Aorta (tissue), 5 donors: ENCODE measurements at regions not wholly inside any gene's neighbourhood (a gene's known extent, or its start where the extent isn't known, plus 50 kb on each side); places are given as distances from the start of the nearest gene placed in this dataset.

Experiments
- ATAC-seq: fragments of 200-7000 bp; cut with Tn5 transposase; one replicate; pipeline ENCODE4 v1.9.1; 2022; ENCODE audit warnings: moderate library complexity; ENCODE audit not compliant: low FRiP score
- DNase-seq, 2 donors: peaks; one replicate each; pipeline ENCODE4 v3.0.0-alpha.2; 2020
- H3K27ac ChIP-seq, 2 donors: one replicate each; pipeline ENCODE4 v1.5.1; 2013; ENCODE audit warnings: low read length in 2 of 2, mild to moderate bottlenecking in 2 of 2, moderate library complexity in 2 of 2, control low read depth in 1 of 2, inconsistent platforms in 1 of 2, low read depth in 1 of 2
- H3K27me3 ChIP-seq, 2 donors: one replicate each; pipeline ENCODE4 v1.6.1; 2013; ENCODE audit warnings: control low read depth in 1 of 2, low read length in 1 of 2, mild to moderate bottlenecking in 1 of 2, moderate library complexity in 1 of 2; ENCODE audit not compliant: insufficient read depth in 2 of 2, control insufficient read depth in 1 of 2
- H3K36me3 ChIP-seq, 2 donors: one replicate each; pipeline ENCODE4 v1.6.1; 2013; ENCODE audit warnings: control low read depth in 1 of 2, low read length in 1 of 2, mild to moderate bottlenecking in 1 of 2; ENCODE audit not compliant: insufficient read depth in 2 of 2, control insufficient read depth in 1 of 2
- H3K4me1 ChIP-seq, 2 donors: one replicate each; pipeline ENCODE4 v1.6.1; 2013; ENCODE audit warnings: low read length in 2 of 2, control low read depth in 1 of 2, mild to moderate bottlenecking in 1 of 2, moderate library complexity in 1 of 2; ENCODE audit not compliant: insufficient read depth in 2 of 2, control insufficient read depth in 1 of 2
- H3K4me3 ChIP-seq, 2 donors: one replicate each; pipeline ENCODE4 v1.5.1; 2013; ENCODE audit warnings: low read length in 2 of 2, control low read depth in 1 of 2, mild to moderate bottlenecking in 1 of 2
- H3K9me3 ChIP-seq: one replicate; pipeline ENCODE4 v1.6.1; 2013; ENCODE audit warnings: mild to moderate bottlenecking, low read length; ENCODE audit not compliant: control insufficient read depth
- WGBS, 2 donors: extraction: QIAGEN DNeasy Blood & Tissue Kit; methylation state at CpG; one replicate each; pipeline ENCODE4 v1.1.7; 2013; 5-methylcytosine and 5-hydroxymethylcytosine counted together
- intact Hi-C, 2 donors: fragments of 100-400 bp; cut with DNase I; formaldehyde crosslinking; loops; one replicate each; pipeline versions ENCODE4 v1.14.2 to v1.15.0; 2022
- donor health status: healthy with polysubstance abuse.
- donor health status: Bipolar disorder and iron deficiency.
- donor health status: DM: no; HTN: no; CAD: no.
- donor health status: DM: no; HTN: no; CAD: no.
- donor health status: DM: yes; HTN: yes; CAD: no.

DNA sequence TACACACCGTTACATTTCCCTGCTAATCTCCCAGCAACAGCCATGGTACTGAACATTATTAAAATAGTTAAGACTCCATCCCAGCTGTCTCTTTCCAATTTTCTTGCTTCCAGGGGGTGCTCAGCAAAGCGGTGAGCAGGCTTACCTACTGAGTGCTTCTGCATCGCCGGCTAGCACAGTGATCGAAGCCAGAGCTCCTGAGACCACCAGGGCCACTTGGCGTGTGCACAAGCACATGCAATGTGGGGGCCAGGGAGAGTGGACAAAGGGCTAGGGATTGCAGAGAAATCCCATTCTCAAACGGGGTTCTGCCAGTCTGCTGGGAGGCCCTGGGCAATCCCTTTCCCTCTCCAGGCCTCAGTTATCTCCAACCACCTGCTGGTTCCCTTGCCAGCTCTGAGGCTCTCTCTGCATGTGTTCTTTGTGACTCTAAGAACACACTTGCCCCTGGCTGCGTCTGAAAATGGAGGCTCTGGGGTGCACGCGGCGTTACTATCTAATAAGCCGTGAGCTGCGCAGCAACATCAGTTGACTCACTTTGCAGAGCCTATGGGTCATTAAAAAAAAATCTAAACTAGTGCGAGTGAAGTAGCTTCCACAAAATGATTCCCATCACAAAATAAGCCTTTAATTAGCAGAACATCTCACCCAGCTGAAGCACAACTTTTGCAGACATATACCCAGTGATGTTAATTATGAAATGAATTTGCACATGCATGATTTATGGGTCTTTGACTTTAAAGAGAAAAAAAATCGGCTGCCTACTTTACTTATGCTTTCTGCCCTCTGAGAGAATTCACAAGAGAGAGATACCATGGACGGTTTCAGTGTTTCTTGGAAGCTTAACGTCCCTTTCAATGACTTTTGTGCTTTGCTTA, 271.5 kb downstream of the TLE3 start:
- no peak overlapping the region for H3K27ac ChIP-seq
- no peaks in the 10 kb centered on the region for H3K9me3 ChIP-seq
- no peaks in the 10 kb centered on the region for H3K27me3 ChIP-seq
- 76 to 80% methylated on average over 17 of the region's 17 CpGs for WGBS, 2 donors
- H3K4me1 ChIP-seq: no peaks in the 10 kb centered on the region
- intact Hi-C loops: no loop called here
- H3K4me3 ChIP-seq: no peak overlapping the region
- peak in 1 of 2 donors; percentile 22 for DNase-seq
- ATAC-seq: no peak
- H3K36me3 ChIP-seq: no peaks in the 10 kb centered on the region

DNA sequence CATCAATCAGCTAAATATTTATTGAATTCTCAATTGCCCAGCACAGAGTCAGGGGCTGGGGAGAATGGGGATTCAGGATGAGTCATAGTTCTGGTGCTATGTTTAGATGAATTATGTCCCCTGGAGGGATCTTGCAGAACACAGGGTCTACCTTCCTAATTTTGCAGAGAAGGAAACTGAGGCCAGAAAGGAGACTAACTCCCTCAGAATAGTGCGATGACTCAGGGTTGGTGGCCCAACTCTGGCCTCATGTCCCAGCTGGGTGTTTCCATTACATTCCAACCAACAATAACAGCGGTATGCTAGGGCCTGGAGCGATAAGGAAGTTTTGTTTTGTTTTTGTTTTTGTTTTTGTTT, 270.9 kb downstream of the TLE3 start:
- intact Hi-C loops: no loop called here
- H3K4me3 ChIP-seq: no peak overlapping the region
- no peaks in the 10 kb centered on the region for H3K27me3 ChIP-seq
- ATAC-seq: no peak
- no peak overlapping the region for H3K27ac ChIP-seq
- no peaks in the 10 kb centered on the region for H3K36me3 ChIP-seq
- H3K9me3 ChIP-seq: no peaks in the 10 kb centered on the region
- H3K4me1 ChIP-seq: no peaks in the 10 kb centered on the region
- 79 to 90% methylated on average over 3 of the region's 3 CpGs for WGBS, 2 donors
- no peak for DNase-seq

DNA sequence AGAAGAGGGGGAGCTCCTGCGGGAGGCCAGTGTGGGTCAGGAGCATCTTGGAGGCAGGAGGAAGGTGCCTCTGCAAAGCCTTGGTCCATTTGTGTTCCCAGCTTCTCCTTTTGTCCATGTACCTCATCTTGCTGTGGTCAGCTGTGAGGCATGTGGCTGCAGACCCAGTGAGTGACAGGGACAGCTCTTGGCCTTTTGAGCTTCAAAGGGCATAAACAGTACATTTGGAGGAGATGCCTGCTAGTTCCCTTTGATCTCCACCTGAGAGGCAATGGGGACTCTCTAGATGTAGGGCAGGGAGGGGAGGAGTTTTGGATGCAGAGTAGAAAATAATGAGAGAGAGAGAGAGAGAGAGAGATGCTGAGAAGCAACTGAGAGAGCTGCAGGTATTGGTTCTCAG, 270.0 kb downstream of the TLE3 start:
- H3K4me3 ChIP-seq: no peak overlapping the region
- intact Hi-C loops: no loop called here
- WGBS, 2 donors: 85 to 86% methylated on average over 1 of the region's 1 CpG
- no peaks in the 10 kb centered on the region for H3K9me3 ChIP-seq
- no peak overlapping the region for H3K27ac ChIP-seq
- H3K36me3 ChIP-seq: no peaks in the 10 kb centered on the region
- DNase-seq (peak in 1 of 2 donors; percentile 10), ATAC-seq (no peak)
- H3K27me3 ChIP-seq: no peaks in the 10 kb centered on the region
- no peaks in the 10 kb centered on the region for H3K4me1 ChIP-seq

DNA sequence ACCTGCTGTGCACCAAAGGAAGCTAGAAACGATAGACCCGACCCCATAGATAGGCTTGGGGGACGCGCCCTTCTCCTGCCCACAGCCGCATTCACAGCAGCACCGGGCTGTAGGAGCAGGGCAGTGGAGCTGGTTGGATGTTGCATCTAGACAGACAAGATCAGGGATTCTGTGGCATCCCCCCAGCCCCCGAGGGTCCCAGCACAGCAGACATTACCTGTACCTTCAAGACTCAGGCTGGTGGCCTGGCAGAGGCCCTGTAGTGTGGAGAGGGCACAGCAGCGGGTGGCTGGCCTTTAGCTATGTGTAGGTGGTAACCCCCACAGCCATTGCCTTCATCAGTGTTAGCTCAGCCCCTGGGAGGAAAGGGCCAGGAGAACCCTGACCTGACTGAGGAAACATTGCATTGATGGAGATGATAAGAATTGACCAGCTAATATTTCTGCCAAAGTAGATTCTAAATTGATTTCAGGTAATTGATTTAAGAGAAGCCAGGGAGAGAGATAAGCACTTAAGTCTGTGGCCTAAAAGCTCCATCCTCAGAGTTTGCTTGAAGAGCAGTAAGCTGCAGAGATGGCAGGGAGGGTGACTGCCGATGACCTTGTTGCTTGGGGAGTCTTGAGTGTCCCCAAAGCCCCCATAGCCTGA, 269.4 kb downstream of the TLE3 start:
- intact Hi-C loops: no loop called here
- Histone ChIP-seq H3K4me3 (no peak overlapping the region), H3K9me3 (no peaks in the 10 kb centered on the region), H3K36me3 (no peaks in the 10 kb centered on the region), H3K4me1 (no peaks in the 10 kb centered on the region), H3K27me3 (no peaks in the 10 kb centered on the region), H3K27ac (no peak overlapping the region)
- WGBS, 2 donors: 87 to 88% methylated on average over 9 of the region's 9 CpGs
- ATAC-seq (no peak), DNase-seq (peak in 1 of 2 donors; percentile 55)

DNA sequence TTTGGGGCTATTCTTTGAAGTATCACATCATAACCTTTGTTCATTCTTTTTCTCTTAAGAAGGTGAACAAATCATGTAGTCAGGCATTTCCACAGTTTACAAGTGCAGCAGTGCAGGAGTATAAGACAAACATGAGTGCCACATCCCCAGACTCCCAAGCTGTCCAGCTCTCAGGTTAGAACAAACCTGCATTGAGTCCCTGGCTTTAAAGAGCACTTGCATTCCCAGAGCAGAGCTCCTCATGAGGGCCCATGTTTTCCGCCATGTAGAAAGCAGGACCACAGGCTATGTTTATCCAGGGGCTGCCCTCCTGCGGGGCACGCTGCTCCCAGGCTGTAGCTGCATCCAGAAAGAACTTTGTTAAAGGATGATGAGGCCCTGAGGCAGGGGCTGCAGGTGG, 267.7 kb downstream of the TLE3 start:
- Histone ChIP-seq H3K27ac (no peak overlapping the region), H3K4me3 (no peak overlapping the region), H3K27me3 (no peaks in the 10 kb centered on the region), H3K36me3 (no peaks in the 10 kb centered on the region), H3K4me1 (no peaks in the 10 kb centered on the region), H3K9me3 (no peaks in the 10 kb centered on the region)
- no peak for ATAC-seq
- 91 to 95% methylated on average over 3 of the region's 3 CpGs for WGBS, 2 donors
- DNase-seq: peak in 1 of 2 donors; percentile 50
- intact Hi-C loops: no loop called here

DNA sequence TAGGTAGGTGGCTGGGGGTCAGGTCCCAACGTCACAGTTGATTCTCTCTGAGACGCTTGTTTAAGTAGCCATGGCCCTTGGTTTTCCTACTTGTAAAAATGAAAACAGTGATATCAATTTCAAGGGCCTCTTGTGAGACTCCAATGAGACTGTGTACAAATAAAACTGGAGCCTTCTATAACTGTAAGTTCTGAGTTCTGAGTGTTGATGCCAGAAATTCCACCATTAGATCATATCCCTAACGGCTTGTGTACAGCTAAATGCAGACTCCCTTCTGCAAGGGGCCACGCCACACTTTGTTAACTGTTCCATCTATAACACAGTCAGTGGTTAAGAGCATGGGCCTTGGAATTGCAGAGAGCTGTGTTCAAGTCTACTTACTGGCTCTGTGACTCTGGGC, 267.3 kb downstream of the TLE3 start:
- 75 to 79% methylated on average over 4 of the region's 4 CpGs for WGBS, 2 donors
- Histone ChIP-seq H3K36me3 (no peaks in the 10 kb centered on the region), H3K4me3 (no peak overlapping the region), H3K27me3 (no peaks in the 10 kb centered on the region), H3K4me1 (no peaks in the 10 kb centered on the region), H3K9me3 (no peaks in the 10 kb centered on the region), H3K27ac (no peak overlapping the region)
- intact Hi-C loops: no loop called here
- ATAC-seq: no peak
- peak in 1 of 2 donors; percentile 23 for DNase-seq

DNA sequence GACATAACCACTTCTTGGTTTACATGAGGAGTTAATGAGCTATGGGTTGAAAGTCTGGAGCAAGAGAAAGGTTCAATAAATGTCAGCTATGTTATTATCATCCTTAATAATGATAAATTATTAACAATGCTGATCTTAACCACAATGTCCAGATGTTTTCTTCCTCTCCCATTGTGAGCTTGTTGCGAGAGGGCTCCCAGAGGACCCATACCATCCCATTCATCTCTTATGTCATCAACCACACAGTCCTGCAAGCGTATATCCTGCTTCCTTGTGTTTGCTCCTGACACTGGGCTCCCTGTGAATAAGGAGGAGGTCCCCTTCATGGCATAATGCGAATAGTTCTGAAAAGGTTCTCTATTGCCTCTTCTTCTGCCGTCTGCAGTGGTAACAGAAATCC, 266.8 kb downstream of the TLE3 start:
- Histone ChIP-seq H3K4me3 (no peak overlapping the region), H3K27me3 (no peaks in the 10 kb centered on the region), H3K4me1 (no peaks in the 10 kb centered on the region), H3K9me3 (no peaks in the 10 kb centered on the region), H3K36me3 (no peaks in the 10 kb centered on the region), H3K27ac (no peak overlapping the region)
- WGBS, 2 donors: 96 to 97% methylated on average over 4 of the region's 4 CpGs
- intact Hi-C loops: no loop called here
- ATAC-seq (no peak), DNase-seq (peak in 1 of 2 donors; percentile 7)

DNA sequence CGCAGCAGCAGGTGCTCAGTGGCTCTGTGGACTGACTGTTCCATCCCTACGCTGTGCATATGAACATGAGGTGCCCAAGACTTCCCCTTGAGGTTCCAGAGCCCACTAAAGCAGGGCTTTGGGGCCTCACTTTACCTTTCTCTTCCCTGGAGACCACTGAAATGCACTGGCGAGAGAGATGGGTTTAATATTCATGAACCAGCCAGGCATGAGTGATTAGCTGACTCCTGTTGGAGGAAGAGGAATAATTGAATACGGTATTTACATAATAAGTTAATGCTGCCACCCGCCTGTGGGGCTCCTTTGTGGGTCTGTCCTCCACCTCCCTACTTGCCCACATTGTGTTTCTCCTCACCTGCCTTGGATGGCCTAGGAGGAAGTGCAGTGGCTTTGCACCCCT, 263.4 kb downstream of the TLE3 start:
- intact Hi-C loops: no loop called here
- no peak overlapping the region for H3K27ac ChIP-seq
- H3K27me3 ChIP-seq: no peaks in the 10 kb centered on the region
- 94 to 95% methylated on average over 5 of the region's 5 CpGs for WGBS, 2 donors
- no peaks in the 10 kb centered on the region for H3K36me3 ChIP-seq
- ATAC-seq (no peak), DNase-seq (no peak)
- H3K4me1 ChIP-seq: no peaks in the 10 kb centered on the region
- no peak overlapping the region for H3K4me3 ChIP-seq
- no peaks in the 10 kb centered on the region for H3K9me3 ChIP-seq

DNA sequence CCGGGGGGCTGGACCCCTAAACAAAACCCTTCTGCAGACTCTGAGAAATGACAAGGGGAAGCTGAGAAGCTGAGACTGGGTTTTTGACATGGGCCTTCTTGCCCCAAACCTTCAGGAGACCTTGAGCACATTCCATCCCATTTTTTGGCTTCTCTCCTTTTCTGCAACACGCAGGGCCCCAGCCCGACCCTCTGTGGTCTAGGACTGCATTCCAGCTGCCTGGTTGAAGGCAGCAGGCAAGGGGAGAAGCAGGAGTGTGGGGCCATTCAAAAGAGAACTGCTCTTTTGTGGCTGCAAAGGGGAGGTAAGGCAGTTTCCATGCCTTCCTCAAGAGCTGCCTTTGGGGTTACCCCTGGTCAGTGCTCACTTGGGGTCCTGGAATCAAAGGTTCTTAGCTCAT, 263.0 kb downstream of the TLE3 start:
- no peaks in the 10 kb centered on the region for H3K4me1 ChIP-seq
- no peaks in the 10 kb centered on the region for H3K36me3 ChIP-seq
- no peak overlapping the region for H3K27ac ChIP-seq
- no peak for ATAC-seq
- no peaks in the 10 kb centered on the region for H3K27me3 ChIP-seq
- WGBS, 2 donors: 30 to 37% methylated on average over 3 of the region's 3 CpGs
- no peaks in the 10 kb centered on the region for H3K9me3 ChIP-seq
- peak in 1 of 2 donors; percentile 17 for DNase-seq
- H3K4me3 ChIP-seq: no peak overlapping the region
- intact Hi-C loops: no loop called here
